GM18502 (cell line): ENCODE measurements at regions not wholly inside any gene's neighbourhood (a gene's known extent, or its start where the extent isn't known, plus 50 kb on each side); places are given as distances from the start of the nearest gene placed in this dataset.
"Not testable (repeated sequence)": the region's sequence is repeated elsewhere in the genome, so short reads cannot be mapped to it uniquely, and the experiment has no call there.

Experiments
- ATAC-seq: cut with Tn5 transposase; IDR thresholded peaks from one replicate; pipeline ENCODE4 v1.9.1; 2021; ENCODE audit warnings: mild to moderate bottlenecking; ENCODE audit not compliant: unreplicated experiment, poor library complexity

DNA sequence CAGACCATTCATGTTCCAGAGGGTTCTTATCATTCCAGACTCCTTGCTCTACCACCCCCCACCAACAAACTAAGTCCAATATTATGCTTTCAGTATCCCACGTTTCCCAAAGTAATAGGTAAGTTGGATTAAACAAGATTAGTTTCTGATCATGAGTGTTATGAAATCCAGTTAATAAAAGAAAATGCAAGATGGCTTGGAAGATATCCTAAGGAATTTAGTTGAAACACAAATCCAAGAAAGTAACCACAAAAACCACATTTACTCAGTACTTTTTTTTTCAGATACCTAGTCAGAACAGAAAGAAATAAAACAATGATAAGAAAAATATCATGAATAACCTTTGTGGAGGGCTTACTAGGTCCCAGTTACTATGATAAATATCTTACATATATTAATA, 119.4 kb upstream of the MIR17HG start:
- no peak for ATAC-seq

DNA sequence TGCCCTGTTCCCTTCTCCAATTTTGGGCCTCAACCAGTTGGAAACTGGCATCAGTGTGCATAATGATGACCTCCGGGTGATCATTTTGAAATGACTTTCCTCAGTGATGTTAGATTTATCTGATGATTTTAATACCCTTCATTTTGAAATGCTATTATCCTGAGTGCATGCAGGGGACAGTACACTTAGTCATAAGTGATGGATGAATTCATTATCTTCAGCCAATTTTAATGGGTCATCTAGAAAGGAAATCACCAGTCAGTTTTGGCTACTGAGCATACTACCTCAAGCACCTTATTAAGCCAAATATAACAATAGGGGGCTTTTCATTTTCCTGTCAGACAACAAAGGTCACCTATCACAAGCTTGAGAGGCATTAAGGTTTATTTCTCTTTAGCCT, 118.5 kb upstream of the MIR17HG start:
- ATAC-seq = no peak

GRCh38 chr13:91232716-91233115, 114.8 kb upstream of the MIR17HG start:
- ATAC-seq = no peak

DNA sequence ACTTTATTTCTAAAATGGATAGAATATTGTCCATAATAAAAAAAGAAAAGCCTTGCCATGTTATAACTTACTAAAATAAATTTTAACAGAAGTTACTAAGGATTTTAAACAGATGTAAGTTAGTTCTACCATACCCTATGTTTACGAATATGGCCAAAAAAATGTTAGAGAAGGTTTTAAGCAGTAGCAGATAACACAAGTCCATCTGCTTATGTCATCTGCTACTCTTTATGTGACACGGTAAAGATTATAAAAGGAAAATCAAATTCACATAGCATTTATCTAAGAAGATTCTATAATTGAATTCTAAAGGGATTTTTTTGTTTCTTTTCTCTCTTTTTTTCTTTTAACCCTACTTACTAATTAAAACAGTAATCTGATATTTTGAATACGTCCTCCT, 114.2 kb upstream of the MIR17HG start:
- no peak for ATAC-seq

GRCh38 chr13:91236182-91236581, 111.3 kb upstream of the MIR17HG start:
- ATAC-seq = no peak

DNA sequence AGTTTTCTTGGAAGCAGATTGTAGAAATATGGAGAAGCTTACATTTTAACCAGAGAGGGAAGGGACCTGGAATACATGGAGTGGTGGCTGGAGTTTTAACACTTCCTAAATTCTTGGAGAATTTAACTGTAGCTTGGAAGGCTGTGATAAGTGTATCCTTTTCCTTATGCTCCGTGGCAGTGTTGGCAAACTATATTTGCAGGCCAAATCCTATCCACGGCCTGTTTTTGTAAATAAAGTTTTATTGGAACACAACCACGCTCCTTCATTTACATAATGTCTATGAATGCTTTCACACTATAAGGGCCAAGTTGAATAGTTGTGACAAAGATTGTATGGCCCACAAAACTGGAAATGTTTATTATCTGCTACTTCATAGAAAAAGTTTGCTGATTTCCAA, 110.6 kb upstream of the MIR17HG start:
- ATAC-seq = no peak

DNA sequence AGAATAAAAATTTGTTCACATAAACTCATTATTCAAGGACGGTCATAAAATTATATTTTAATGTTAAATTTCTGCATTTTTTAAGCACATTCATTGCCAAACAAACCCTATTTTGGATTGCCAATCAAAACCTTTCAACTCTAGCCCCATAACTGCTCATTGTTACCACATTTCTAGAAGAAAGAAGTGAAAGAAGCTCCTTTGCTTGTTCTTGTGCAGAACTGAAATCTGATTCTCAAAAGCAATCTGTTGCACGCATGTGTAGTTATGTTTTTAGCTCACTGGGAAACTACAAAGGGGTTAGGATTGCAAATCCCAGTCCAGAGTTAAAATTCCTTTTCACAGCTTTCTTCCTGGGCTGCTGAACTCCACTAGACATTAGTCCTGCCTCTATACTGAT, 109.5 kb upstream of the MIR17HG start:
- no peak for ATAC-seq

GRCh38 chr13:91240341-91240740, 107.1 kb upstream of the MIR17HG start:
- ATAC-seq = no peak

DNA sequence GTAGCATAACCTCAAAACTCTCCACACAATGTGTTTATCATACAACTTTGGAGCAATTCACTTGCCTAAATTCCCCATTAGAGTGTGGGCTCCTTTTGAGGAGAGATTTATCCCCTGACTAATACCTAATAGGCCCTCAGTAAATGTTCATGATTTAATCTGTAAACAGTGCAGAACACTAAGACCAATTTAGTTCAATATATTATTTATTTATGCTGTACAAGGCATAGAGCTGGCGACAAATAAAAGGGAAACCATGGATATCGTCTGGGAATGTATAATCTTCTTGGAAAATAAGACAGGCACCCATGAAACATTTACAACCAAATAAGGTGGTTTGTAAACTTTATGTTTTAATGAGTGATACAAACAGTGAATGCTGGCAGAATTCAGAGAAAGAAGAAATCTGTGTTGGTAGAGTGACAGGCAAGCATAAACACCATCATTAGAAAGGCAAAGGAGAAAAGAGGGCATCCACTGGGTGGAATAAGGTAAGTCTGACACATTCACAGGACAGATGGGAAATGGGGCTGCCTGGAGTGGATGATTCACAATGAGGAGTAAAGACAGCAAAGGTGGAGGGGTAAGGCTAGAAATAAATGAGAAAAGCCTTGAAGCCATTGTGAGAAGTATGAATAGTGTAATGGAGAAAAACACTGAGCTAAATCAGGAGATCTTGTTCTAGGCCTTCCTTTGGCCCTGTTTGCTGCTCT, 106.1 kb upstream of the MIR17HG start:
- ATAC-seq = no peak

DNA sequence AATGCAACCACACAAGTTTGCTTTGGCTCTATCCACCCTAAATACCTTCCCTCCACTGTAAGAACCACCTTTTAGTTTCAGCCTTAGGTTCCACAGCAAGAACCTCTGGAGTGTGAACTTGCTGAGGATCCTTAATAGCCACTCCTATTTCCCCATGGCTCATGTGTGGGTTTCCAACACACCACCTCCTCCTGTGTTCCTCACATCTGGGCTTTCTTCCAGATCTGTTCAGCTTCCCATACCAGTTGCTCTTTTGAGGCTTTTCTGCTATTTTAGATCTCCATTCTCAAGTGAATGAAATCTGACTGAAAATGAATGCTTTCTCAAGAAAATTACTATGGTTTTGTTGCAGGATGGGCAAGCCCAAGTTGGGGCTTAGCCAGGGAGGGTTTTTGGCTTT, 104.8 kb upstream of the MIR17HG start:
- ATAC-seq = no peak

GRCh38 chr13:91245288-91245687, 102.2 kb upstream of the MIR17HG start:
- no peak for ATAC-seq

DNA sequence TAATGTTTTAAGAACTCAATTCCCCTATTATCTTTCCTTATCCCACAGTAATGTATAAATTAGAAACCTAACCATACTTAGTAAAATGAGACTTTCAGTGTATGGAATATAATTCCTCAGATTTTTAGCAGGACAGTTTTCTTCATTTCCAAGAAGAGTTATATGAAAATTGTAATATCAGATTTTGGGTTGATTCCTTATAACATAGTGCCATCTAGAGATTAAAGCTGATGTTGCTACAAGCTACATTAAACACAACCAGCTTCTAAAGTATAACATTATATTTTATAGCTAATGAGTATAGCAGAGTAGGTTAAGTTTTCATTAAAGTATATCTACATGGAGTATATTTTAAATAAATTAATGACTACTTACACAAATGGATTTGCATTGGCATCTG, 99.7 kb upstream of the MIR17HG start:
- ATAC-seq = no peak

DNA sequence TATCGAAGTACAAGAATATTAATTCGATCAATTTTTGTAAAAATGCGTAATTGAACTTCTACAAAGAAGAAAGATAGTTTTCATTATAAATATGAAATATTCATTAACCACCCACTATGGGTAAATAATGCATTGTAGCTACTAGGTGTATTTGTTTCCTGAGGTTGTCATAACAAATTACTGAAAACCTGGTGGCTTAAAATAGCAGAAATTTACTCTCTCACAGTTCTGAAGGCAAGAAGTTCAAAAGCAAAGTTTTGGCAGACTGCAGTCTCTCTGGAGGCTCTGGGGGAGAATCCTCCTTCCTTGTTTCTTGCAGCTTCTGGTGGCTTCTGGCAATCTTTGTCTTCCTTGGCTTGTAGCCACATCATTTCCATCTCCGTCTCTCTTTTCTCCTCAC, 99.2 kb upstream of the MIR17HG start:
- ATAC-seq = no peak

DNA sequence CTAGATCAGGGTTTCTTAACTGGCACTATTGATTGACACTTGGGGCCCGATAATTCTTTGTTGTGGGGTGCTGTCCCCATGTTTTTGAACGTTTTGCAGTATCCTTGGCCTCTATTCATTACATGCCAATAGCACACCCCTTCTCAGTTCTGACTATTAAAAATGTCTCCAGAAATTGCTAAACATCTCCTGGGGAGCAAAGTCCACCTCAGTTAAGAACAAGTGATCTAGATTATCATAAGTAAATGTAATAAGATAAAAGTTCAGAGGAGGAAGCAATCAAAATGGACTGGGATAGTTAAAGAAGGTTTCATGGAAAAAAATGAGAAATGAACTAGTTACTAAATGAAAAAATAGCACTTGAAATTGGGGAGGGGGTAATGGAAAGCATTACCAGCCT, 98.1 kb upstream of the MIR17HG start:
- ATAC-seq = no peak

DNA sequence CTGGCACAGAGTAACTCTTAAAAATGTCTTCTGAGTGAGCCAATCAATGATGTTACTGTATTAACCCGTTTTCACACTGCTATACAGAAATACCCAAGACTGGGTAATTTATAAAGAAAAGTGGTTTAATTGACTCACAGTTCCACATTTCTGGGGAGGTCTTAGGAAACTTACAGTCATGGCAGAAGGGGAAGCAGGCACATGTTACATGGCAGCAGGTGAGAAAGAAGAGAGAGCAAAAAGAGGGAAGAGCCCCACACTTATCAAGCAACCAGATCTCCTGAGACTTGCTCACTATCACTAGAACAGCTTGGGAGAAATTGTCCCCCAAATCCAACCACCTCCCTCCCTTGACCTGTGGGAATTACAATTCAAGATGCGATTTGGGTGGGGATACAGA, 97.6 kb upstream of the MIR17HG start:
- no peak for ATAC-seq

- ATAC-seq = not testable (repeated sequence)
These were observed 95.9 kb upstream of the MIR17HG start for GRCh38 chr13:91251573-91251972.

DNA sequence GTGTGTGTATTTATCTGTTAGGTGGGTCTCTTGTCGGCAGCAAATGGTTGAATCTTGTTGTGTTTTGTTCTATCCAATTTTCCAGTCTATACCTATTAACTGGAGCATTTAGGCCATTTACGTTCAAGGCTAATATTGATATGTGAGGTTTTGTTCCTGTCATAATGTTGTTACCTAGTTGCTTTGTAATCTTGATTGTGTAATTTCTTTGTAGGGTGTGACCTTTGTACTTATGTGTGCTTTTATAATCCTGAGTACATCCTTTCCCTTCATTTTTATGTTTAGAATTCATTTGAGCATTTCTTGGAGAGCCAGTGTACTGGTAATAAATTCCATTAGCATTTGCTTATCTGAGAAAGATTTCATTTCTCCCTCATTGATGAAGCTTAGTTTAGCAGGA, 83.0 kb upstream of the MIR17HG start:
- ATAC-seq = no peak

DNA sequence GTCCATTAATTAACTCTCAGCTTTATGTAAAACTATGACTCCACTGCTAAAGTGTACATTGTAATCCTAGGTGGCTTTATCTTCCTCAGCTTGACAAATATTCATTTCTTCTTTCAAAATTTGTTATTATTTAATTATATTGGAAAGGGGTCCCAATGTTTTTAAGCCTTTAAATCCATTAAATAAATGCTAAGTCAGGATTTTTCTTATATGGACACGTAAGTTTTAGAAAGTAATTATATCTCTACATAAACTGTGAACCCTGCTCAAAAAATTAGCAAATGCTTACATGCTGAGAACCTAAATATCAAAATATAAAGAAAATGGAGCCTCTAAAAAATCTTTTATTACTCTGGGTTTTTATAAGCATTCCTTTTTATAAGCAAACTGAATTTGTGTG, 78.2 kb upstream of the MIR17HG start:
- ATAC-seq = no peak

GRCh38 chr13:91270031-91270430, 77.5 kb upstream of the MIR17HG start:
- no peak for ATAC-seq

- no peak for ATAC-seq
These were observed 75.2 kb upstream of the MIR17HG start for GRCh38 chr13:91272235-91272777.

DNA sequence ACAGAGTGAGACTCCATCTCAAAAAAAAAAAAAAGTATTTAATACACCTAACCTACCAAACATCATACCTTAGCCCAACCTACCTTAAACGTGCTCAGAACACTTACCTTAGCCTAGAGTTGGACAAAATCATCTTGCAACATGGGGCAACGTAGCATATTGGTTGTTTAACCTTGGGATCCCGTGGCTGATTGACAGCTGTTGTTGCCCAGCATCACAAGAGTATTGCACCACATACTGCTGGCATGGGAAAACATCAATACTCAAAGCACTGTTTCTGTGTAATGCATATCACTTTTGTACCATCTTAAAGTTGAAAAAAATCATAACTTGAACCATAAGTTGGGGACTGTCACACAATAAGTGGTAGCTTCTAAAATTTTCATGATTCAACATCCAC, 73.8 kb upstream of the MIR17HG start:
- ATAC-seq = no peak

GRCh38 chr13:91277013-91277676, 70.3 kb upstream of the MIR17HG start:
- ATAC-seq = no peak
